ENCODE measurements at regions not wholly inside any gene's neighbourhood (a gene's known extent, or its start where the extent isn't known, plus 50 kb on each side); places are given as distances from the start of the nearest gene placed in this dataset.

GRCh38 chr4:128347930-128348660 lies 60.5 kb upstream of the PGRMC2 start:
- Histone ChIP-seq H3K36me3 (ENCODE audit: control insufficient read depth, insufficient read depth, low read length) (no peaks in the 10 kb centered on the region), H3K27me3 (ENCODE audit: control insufficient read depth, insufficient read depth, low read length) (no peaks in the 10 kb centered on the region), H3K4me3 (ENCODE audit: low read depth, low read length) (no peak overlapping the region)
- TF ChIP-seq CTCF (IDR thresholded peaks at IDR 0.05; ENCODE audit: insufficient read depth, low read length, severe bottlenecking), result no peak
- FAIRE-seq (no peak), DNase-seq (ENCODE audit: low read depth) (no peak)

GRCh38 chr4:128347175-128347868 lies 59.7 kb upstream of the PGRMC2 start:
- FAIRE-seq, result no peak
- no peaks in the 10 kb centered on the region for H3K27me3 ChIP-seq (ENCODE audit: control insufficient read depth, insufficient read depth, low read length)
- H3K36me3 ChIP-seq (ENCODE audit: control insufficient read depth, insufficient read depth, low read length), result no peaks in the 10 kb centered on the region
- no peak overlapping the region for H3K4me3 ChIP-seq (ENCODE audit: low read depth, low read length)
- no peak for DNase-seq (ENCODE audit: low read depth)
- no peak for TF ChIP-seq CTCF (IDR thresholded peaks at IDR 0.05; ENCODE audit: insufficient read depth, low read length, severe bottlenecking)

GRCh38 chr4:128346054-128346716 lies 58.6 kb upstream of the PGRMC2 start:
- Histone ChIP-seq H3K36me3 (ENCODE audit: control insufficient read depth, insufficient read depth, low read length) (no peaks in the 10 kb centered on the region), H3K27me3 (ENCODE audit: control insufficient read depth, insufficient read depth, low read length) (no peaks in the 10 kb centered on the region), H3K4me3 (ENCODE audit: low read depth, low read length) (no peak overlapping the region)
- no peak for DNase-seq (ENCODE audit: low read depth)
- no peak for FAIRE-seq
- no peak for TF ChIP-seq CTCF (IDR thresholded peaks at IDR 0.05; ENCODE audit: insufficient read depth, low read length, severe bottlenecking)

GRCh38 chr4:128345650-128346049 lies 58.0 kb upstream of the PGRMC2 start:
- Histone ChIP-seq H3K36me3 (ENCODE audit: control insufficient read depth, insufficient read depth, low read length) (no peaks in the 10 kb centered on the region), H3K4me3 (ENCODE audit: low read depth, low read length) (no peak overlapping the region), H3K27me3 (ENCODE audit: control insufficient read depth, insufficient read depth, low read length) (no peaks in the 10 kb centered on the region)
- FAIRE-seq (no peak), DNase-seq (ENCODE audit: low read depth) (no peak)
- no peak for TF ChIP-seq CTCF (IDR thresholded peaks at IDR 0.05; ENCODE audit: insufficient read depth, low read length, severe bottlenecking)

- Histone ChIP-seq H3K27me3 (ENCODE audit: control insufficient read depth, insufficient read depth, low read length) (no peaks in the 10 kb centered on the region), H3K4me3 (ENCODE audit: low read depth, low read length) (no peak overlapping the region), H3K36me3 (ENCODE audit: control insufficient read depth, insufficient read depth, low read length) (no peaks in the 10 kb centered on the region)
- DNase-seq (ENCODE audit: low read depth) (no peak), FAIRE-seq (no peak)
- TF ChIP-seq CTCF (IDR thresholded peaks at IDR 0.05; ENCODE audit: insufficient read depth, low read length, severe bottlenecking), result no peak
Measured at GRCh38 chr4:128342762-128343161, 55.1 kb upstream of the PGRMC2 start.

All from bronchial epithelial cell (primary cell).